Stimulated activated naive B cell treated with anti-CD40 and anti-IgM and Interleukin-4, amounts not matched to agents 10 μg/mL and 1 μg/mL and 100 μg/mL, for 72 hours (primary cell): ENCODE measurements at regions not wholly inside any gene's neighbourhood (a gene's known extent, or its start where the extent isn't known, plus 50 kb on each side); places are given as distances from the start of the nearest gene placed in this dataset.
A peak's percentile ranks its signal among the peaks of the same experiment; 100 is the strongest.

ENCODE experiments used
- ATAC-seq, 2 donors: fragments of 150-1000 bp; cut with Tn5 transposase; replicated peaks; 2 replicates each; pipeline ENCODE4 v1.10.0; 2021; ENCODE audit warnings: moderate library complexity in 1 of 2
- DNase-seq: peaks from one replicate; pipeline ENCODE4 v3.0.0; 2021
- H3K27ac Mint-ChIP-seq: one replicate; pipeline ENCODE4 v1.8.0; 2022; ENCODE audit warnings: mild to moderate bottlenecking, mixed read lengths
- H3K27me3 Mint-ChIP-seq, 2 donors: one replicate each; pipeline ENCODE4 v1.8.0; 2022; ENCODE audit warnings: mixed read lengths in 2 of 2
- H3K36me3 Mint-ChIP-seq, 2 donors: one replicate each; pipeline ENCODE4 v1.8.0; 2022; ENCODE audit warnings: mixed read lengths in 2 of 2, mild to moderate bottlenecking in 1 of 2
- H3K4me1 Mint-ChIP-seq, 2 donors: one replicate each; pipeline ENCODE4 v1.8.0; 2022; ENCODE audit warnings: mixed read lengths in 2 of 2, mild to moderate bottlenecking in 1 of 2
- H3K4me3 Mint-ChIP-seq, 2 donors: one replicate each; pipeline ENCODE4 v1.8.0; 2022; ENCODE audit warnings: mild to moderate bottlenecking in 2 of 2, mixed read lengths in 2 of 2, moderate library complexity in 1 of 2
- H3K9me3 Mint-ChIP-seq, 2 donors: one replicate each; pipeline ENCODE4 v1.8.0; 2022; ENCODE audit warnings: mixed read lengths in 2 of 2, mild to moderate bottlenecking in 1 of 2

GRCh38 chr3:107428051-107428858 is 51.0 kb downstream of the CCDC54 start:
- Mint-ChIP-seq H3K27me3 (no peaks in the 10 kb centered on the region), H3K4me3 (no peak overlapping the region)
- no peak for ATAC-seq

GRCh38 chr3:107429320-107430181 is 52.3 kb downstream of the CCDC54 start:
- no peaks in the 10 kb centered on the region for H3K9me3 Mint-ChIP-seq
- ATAC-seq (peak; percentile 61), DNase-seq (peak; percentile 56)
- H3K27ac Mint-ChIP-seq, result peak overlapping the region; percentile 39
- H3K27me3 Mint-ChIP-seq, result no peaks in the 10 kb centered on the region
- peak overlapping the region; percentile 87 to 89 for H3K4me3 Mint-ChIP-seq
- no peaks in the 10 kb centered on the region for H3K36me3 Mint-ChIP-seq
- peaks cover 22 to 39% of the 10 kb centered on the region in 2 donors for H3K4me1 Mint-ChIP-seq

More at GRCh38 chr3:107428051-107428858, 51.0 kb downstream of the CCDC54 start:
- Mint-ChIP-seq H3K36me3 (no peaks in the 10 kb centered on the region), H3K9me3 (no peaks in the 10 kb centered on the region), H3K27ac (no peak overlapping the region), H3K4me1 (peaks cover 22 to 39% of the 10 kb centered on the region in 2 donors)
- no peak for DNase-seq

GRCh38 chr3:107430214-107430995 is 53.2 kb downstream of the CCDC54 start:
- H3K27me3 Mint-ChIP-seq, result no peaks in the 10 kb centered on the region
- no peaks in the 10 kb centered on the region for H3K9me3 Mint-ChIP-seq
- H3K27ac Mint-ChIP-seq, result peak overlapping the region; percentile 59
- H3K4me3 Mint-ChIP-seq, result peak overlapping the region; percentile 87 to 89
- no peak for DNase-seq
- H3K4me1 Mint-ChIP-seq, result peaks cover 20 to 33% of the 10 kb centered on the region in 2 donors
- no peaks in the 10 kb centered on the region for H3K36me3 Mint-ChIP-seq
- ATAC-seq, result peak; percentile 3

GRCh38 chr3:107430996-107431245 is 53.7 kb downstream of the CCDC54 start:
- H3K4me1 Mint-ChIP-seq, result peaks cover 17 to 28% of the 10 kb centered on the region in 2 donors
- no peaks in the 10 kb centered on the region for H3K9me3 Mint-ChIP-seq
- peak overlapping the region; percentile 87 to 89 for H3K4me3 Mint-ChIP-seq
- H3K36me3 Mint-ChIP-seq, result no peaks in the 10 kb centered on the region
- no peaks in the 10 kb centered on the region for H3K27me3 Mint-ChIP-seq
- H3K27ac Mint-ChIP-seq, result peak overlapping the region; percentile 59
- peak; percentile 33 to 41 for ATAC-seq
- peak; percentile 13 for DNase-seq

GRCh38 chr3:107431246-107432012 is 54.2 kb downstream of the CCDC54 start:
- no peaks in the 10 kb centered on the region for H3K9me3 Mint-ChIP-seq
- H3K4me1 Mint-ChIP-seq, result peaks cover 17 to 27% of the 10 kb centered on the region in 2 donors
- no peaks in the 10 kb centered on the region for H3K36me3 Mint-ChIP-seq
- peak; percentile 29 for DNase-seq
- H3K4me3 Mint-ChIP-seq, result peak overlapping the region; percentile 91 to 92
- peak overlapping the region; percentile 89 for H3K27ac Mint-ChIP-seq
- peak; percentile 66 to 67 for ATAC-seq
- H3K27me3 Mint-ChIP-seq, result no peaks in the 10 kb centered on the region

GRCh38 chr3:107432013-107432515 is 54.8 kb downstream of the CCDC54 start:
- H3K4me3 Mint-ChIP-seq, result peak overlapping the region; percentile 91 to 92
- peaks cover 17 to 27% of the 10 kb centered on the region in 2 donors for H3K4me1 Mint-ChIP-seq
- H3K27me3 Mint-ChIP-seq, result no peaks in the 10 kb centered on the region
- ATAC-seq (peak in 1 of 2 donors; percentile 30), DNase-seq (no peak)
- no peaks in the 10 kb centered on the region for H3K9me3 Mint-ChIP-seq
- peak overlapping the region; percentile 89 for H3K27ac Mint-ChIP-seq
- no peaks in the 10 kb centered on the region for H3K36me3 Mint-ChIP-seq

- H3K27ac Mint-ChIP-seq, result no peak overlapping the region
- DNase-seq, result no peak
- H3K4me1 Mint-ChIP-seq, result peaks cover 17 to 27% of the 10 kb centered on the region in 2 donors
- peak overlapping the region; percentile 39 to 92 for H3K4me3 Mint-ChIP-seq
- H3K9me3 Mint-ChIP-seq, result no peaks in the 10 kb centered on the region
- H3K27me3 Mint-ChIP-seq, result no peaks in the 10 kb centered on the region
- ATAC-seq, result no peak
- no peaks in the 10 kb centered on the region for H3K36me3 Mint-ChIP-seq
Measured at GRCh38 chr3:107432646-107433045, 55.4 kb downstream of the CCDC54 start.

GRCh38 chr3:107436029-107436428 is 58.8 kb downstream of the CCDC54 start:
- Mint-ChIP-seq H3K4me3 (no peak overlapping the region), H3K27me3 (no peaks in the 10 kb centered on the region), H3K4me1 (peaks cover 0 to under 1% of the 10 kb centered on the region in 2 donors), H3K36me3 (no peaks in the 10 kb centered on the region), H3K27ac (no peak overlapping the region), H3K9me3 (no peaks in the 10 kb centered on the region)
- ATAC-seq (no peak), DNase-seq (no peak)

GRCh38 chr3:107438671-107439070 is 61.4 kb downstream of the CCDC54 start:
- ATAC-seq, result no peak
- Mint-ChIP-seq H3K9me3 (no peaks in the 10 kb centered on the region), H3K27ac (no peak overlapping the region), H3K4me1 (no peaks in the 10 kb centered on the region), H3K36me3 (no peaks in the 10 kb centered on the region), H3K4me3 (no peak overlapping the region), H3K27me3 (no peaks in the 10 kb centered on the region)
- no peak for DNase-seq

- H3K27me3 Mint-ChIP-seq, result no peaks in the 10 kb centered on the region
- no peak overlapping the region for H3K27ac Mint-ChIP-seq
- DNase-seq, result no peak
Measured at GRCh38 chr3:107441617-107442016, 64.4 kb downstream of the CCDC54 start.

GRCh38 chr3:107443461-107443860 is 66.2 kb downstream of the CCDC54 start:
- Mint-ChIP-seq H3K4me3 (no peak overlapping the region), H3K27ac (no peak overlapping the region), H3K9me3 (no peaks in the 10 kb centered on the region), H3K27me3 (no peaks in the 10 kb centered on the region), H3K4me1 (peaks cover 4 to 7% of the 10 kb centered on the region in 2 donors), H3K36me3 (no peaks in the 10 kb centered on the region)
- DNase-seq, result no peak
- no peak for ATAC-seq

More at GRCh38 chr3:107441617-107442016, 64.4 kb downstream of the CCDC54 start:
- no peaks in the 10 kb centered on the region for H3K36me3 Mint-ChIP-seq
- peaks cover 1% of the 10 kb centered on the region in 2 donors for H3K4me1 Mint-ChIP-seq
- no peaks in the 10 kb centered on the region for H3K9me3 Mint-ChIP-seq
- no peak for ATAC-seq
- no peak overlapping the region for H3K4me3 Mint-ChIP-seq

- DNase-seq, result no peak
- Mint-ChIP-seq H3K4me3 (no peak overlapping the region), H3K27ac (no peak overlapping the region), H3K4me1 (peaks cover 4 to 7% of the 10 kb centered on the region in 2 donors), H3K36me3 (no peaks in the 10 kb centered on the region), H3K9me3 (no peaks in the 10 kb centered on the region), H3K27me3 (no peaks in the 10 kb centered on the region)
- peak; percentile 89 to 95 for ATAC-seq
Measured at GRCh38 chr3:107446706-107447105, 69.5 kb downstream of the CCDC54 start.

GRCh38 chr3:107450254-107450893 is 72.4 kb upstream of the BBX start:
- no peaks in the 10 kb centered on the region for H3K27me3 Mint-ChIP-seq
- ATAC-seq (no peak), DNase-seq (no peak)
- H3K27ac Mint-ChIP-seq, result no peak overlapping the region
- peaks cover 4 to 7% of the 10 kb centered on the region in 2 donors for H3K4me1 Mint-ChIP-seq
- no peaks in the 10 kb centered on the region for H3K36me3 Mint-ChIP-seq
- no peak overlapping the region for H3K4me3 Mint-ChIP-seq
- no peaks in the 10 kb centered on the region for H3K9me3 Mint-ChIP-seq
